Liver (tissue), 7 donors: ENCODE measurements at regions not wholly inside any gene's neighbourhood (a gene's known extent, or its start where the extent isn't known, plus 50 kb on each side); places are given as distances from the start of the nearest gene placed in this dataset.

ENCODE experiments used
- DNase-seq: peaks from one replicate; pipeline ENCODE4 v3.0.0-alpha.2; 2017; ENCODE audit warnings: low spot score
- H3K27ac ChIP-seq, 2 donors: one replicate each; pipeline ENCODE4 v1.7.0; 2013; ENCODE audit warnings: inconsistent platforms in 2 of 2, low read length in 2 of 2, control low read depth in 1 of 2, low read depth in 1 of 2, mild to moderate bottlenecking in 1 of 2
- H3K27me3 ChIP-seq, 4 donors: one replicate each; pipeline versions ENCODE4 v1.6.1 to v1.7.0; 2013; ENCODE audit warnings: low read length in 3 of 4, inconsistent platforms in 1 of 4, mild to moderate bottlenecking in 1 of 4, moderate library complexity in 1 of 4; ENCODE audit not compliant: control insufficient read depth in 4 of 4, insufficient read depth in 4 of 4
- H3K36me3 ChIP-seq, 4 donors: one replicate each; pipeline versions ENCODE4 v1.6.1 to v1.7.0; 2013; ENCODE audit warnings: low read length in 3 of 4, mild to moderate bottlenecking in 3 of 4, low read depth in 1 of 4, moderate library complexity in 1 of 4; ENCODE audit not compliant: control insufficient read depth in 4 of 4, insufficient read depth in 3 of 4
- H3K4me1 ChIP-seq, 4 donors: one replicate each; pipeline versions ENCODE4 v1.6.1 to v1.7.0; 2013; ENCODE audit warnings: low read length in 3 of 4, mild to moderate bottlenecking in 3 of 4, moderate library complexity in 1 of 4; ENCODE audit not compliant: control insufficient read depth in 4 of 4, insufficient read depth in 4 of 4
- H3K4me3 ChIP-seq, 3 donors: one replicate each; pipeline versions ENCODE4 v1.6.1 to v1.7.0; 2013; ENCODE audit warnings: low read length in 3 of 3, control low read depth in 1 of 3, low read depth in 1 of 3, mild to moderate bottlenecking in 1 of 3
- H3K9ac ChIP-seq, 2 donors: one replicate each; pipeline ENCODE4 v1.7.0; 2013; ENCODE audit warnings: low read length in 2 of 2, mild to moderate bottlenecking in 2 of 2, moderate library complexity in 2 of 2, control low read depth in 1 of 2, low read depth in 1 of 2
- H3K9me3 ChIP-seq, 4 donors: one replicate each; pipeline versions ENCODE4 v1.6.1 to v1.7.0; 2013; ENCODE audit warnings: low read length in 3 of 4; ENCODE audit not compliant: control insufficient read depth in 4 of 4
- HNF4A ChIP-seq, 2 donors: conservative IDR thresholded peaks; 2 replicates each; pipeline ENCODE4 v1.6.1; 2016; ENCODE audit warnings: antibody characterized with exemption in 2 of 2, mild to moderate bottlenecking in 2 of 2
- NR2F2 ChIP-seq: IDR thresholded peaks from 2 replicates; pipeline ENCODE4 v1.6.1; 2016; ENCODE audit warnings: antibody characterized with exemption
- REST ChIP-seq: IDR thresholded peaks from 2 replicates; pipeline ENCODE4 v1.6.1; 2016; ENCODE audit warnings: antibody characterized with exemption, mild to moderate bottlenecking
- TAF1 ChIP-seq: conservative IDR thresholded peaks from 2 replicates; pipeline ENCODE4 v1.6.1; 2016; ENCODE audit warnings: antibody characterized with exemption, mild to moderate bottlenecking
- WGBS: extraction: QIAGEN DNeasy Blood & Tissue Kit; methylation state at CpG from one replicate; pipeline ENCODE4 v1.1.7; 2013; 5-methylcytosine and 5-hydroxymethylcytosine counted together
- TF ChIP-seq, protein P1 (sequence below): IDR thresholded peaks from 2 replicates; pipeline ENCODE4 v1.6.1; 2016; ENCODE audit warnings: antibody characterized with exemption
- donor health status: healthy.
- donor health status: healthy.
- donor health status: healthy.
- donor health status: healthy.

- TF ChIP-seq, protein P1, sequence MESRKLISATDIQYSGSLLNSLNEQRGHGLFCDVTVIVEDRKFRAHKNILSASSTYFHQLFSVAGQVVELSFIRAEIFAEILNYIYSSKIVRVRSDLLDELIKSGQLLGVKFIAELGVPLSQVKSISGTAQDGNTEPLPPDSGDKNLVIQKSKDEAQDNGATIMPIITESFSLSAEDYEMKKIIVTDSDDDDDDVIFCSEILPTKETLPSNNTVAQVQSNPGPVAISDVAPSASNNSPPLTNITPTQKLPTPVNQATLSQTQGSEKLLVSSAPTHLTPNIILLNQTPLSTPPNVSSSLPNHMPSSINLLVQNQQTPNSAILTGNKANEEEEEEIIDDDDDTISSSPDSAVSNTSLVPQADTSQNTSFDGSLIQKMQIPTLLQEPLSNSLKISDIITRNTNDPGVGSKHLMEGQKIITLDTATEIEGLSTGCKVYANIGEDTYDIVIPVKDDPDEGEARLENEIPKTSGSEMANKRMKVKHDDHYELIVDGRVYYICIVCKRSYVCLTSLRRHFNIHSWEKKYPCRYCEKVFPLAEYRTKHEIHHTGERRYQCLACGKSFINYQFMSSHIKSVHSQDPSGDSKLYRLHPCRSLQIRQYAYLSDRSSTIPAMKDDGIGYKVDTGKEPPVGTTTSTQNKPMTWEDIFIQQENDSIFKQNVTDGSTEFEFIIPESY, result no peak
- TF ChIP-seq REST, result no peak
Observed at GRCh38 chr2:133972297-133972696, 281.6 kb upstream of the MGAT5 start.

DNA sequence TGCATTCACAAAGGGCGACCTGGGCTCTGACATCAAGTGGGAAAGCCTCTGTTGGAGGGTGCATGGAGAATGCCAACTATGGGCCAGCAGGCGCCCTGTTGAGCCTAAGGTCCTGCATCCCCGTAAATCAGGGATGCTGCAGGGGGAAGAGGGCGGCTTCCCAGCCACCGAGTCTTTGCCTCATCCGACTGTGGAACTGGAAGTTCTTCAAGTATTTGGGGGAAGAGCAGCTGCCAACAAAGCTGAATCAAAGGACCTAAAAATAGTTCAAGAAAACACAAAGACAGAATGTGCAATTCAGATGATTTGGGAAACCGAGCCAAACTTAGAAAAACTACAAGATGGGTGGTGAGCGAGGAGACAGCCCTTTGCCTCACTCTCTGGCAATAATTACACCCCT lies 281.1 kb upstream of the MGAT5 start:
- WGBS, result 81% methylated on average over 8 of the region's 8 CpGs
- no peak overlapping the region for H3K9ac ChIP-seq
- DNase-seq, result no peak
- TF ChIP-seq REST, result no peak
- H3K9me3 ChIP-seq, result no peaks in the 10 kb centered on the region
- no peaks in the 10 kb centered on the region for H3K4me1 ChIP-seq
- peaks cover 0 to 9% (median 0%) of the 10 kb centered on the region in 4 donors for H3K27me3 ChIP-seq
- no peak overlapping the region for H3K27ac ChIP-seq
- H3K4me3 ChIP-seq, result no peak overlapping the region
- no peaks in the 10 kb centered on the region for H3K36me3 ChIP-seq

More at GRCh38 chr2:133972297-133972696, 281.6 kb upstream of the MGAT5 start:
- Histone ChIP-seq H3K9me3 (no peaks in the 10 kb centered on the region), H3K4me3 (no peak overlapping the region), H3K9ac (no peak overlapping the region), H3K36me3 (no peaks in the 10 kb centered on the region), H3K27ac (no peak overlapping the region), H3K27me3 (peaks cover 0 to 10% (median 0%) of the 10 kb centered on the region in 4 donors), H3K4me1 (no peaks in the 10 kb centered on the region)
- 81% methylated on average over 2 of the region's 2 CpGs for WGBS
- no peak for DNase-seq

DNA sequence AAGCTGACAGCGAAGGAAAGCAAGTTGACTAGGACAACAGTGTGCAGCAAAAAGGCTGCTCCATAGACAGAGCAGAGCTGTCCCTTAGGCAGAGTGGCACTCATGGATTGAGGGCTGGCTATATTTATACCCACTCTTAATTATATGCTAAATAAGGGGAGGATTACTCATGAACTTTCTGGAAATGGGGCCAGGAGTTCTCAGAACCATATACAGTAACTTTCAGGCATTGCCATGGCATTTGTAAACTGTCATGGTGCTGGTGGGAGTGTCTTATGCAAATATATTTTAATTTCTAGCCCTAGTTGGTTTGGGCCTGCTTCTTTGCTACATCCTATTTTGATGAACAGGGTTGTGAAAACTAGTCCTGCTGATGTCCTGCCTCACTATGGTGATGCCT lies 279.5 kb upstream of the MGAT5 start:
- Histone ChIP-seq H3K27me3 (peaks cover 0 to 3% (median 0%) of the 10 kb centered on the region in 4 donors), H3K9me3 (no peaks in the 10 kb centered on the region), H3K4me1 (no peaks in the 10 kb centered on the region), H3K9ac (no peak overlapping the region), H3K4me3 (no peak overlapping the region), H3K27ac (no peak overlapping the region), H3K36me3 (no peaks in the 10 kb centered on the region)
- 95% methylated on average over 1 of the region's 1 CpG for WGBS
- DNase-seq, result no peak
- TF ChIP-seq NR2F2 (no peak), TAF1 (no peak), HNF4A (conservative IDR thresholded peaks at IDR 0.05) (no peak)
